Neuron (in vitro differentiated cells): ENCODE measurements at regions not wholly inside any gene's neighbourhood (a gene's known extent, or its start where the extent isn't known, plus 50 kb on each side); places are given as distances from the start of the nearest gene placed in this dataset.

Experiments used
- H2AFZ ChIP-seq: one replicate; pipeline ENCODE4 v1.6.1; 2013; ENCODE audit warnings: low read depth, mild to moderate bottlenecking, inconsistent platforms, low read length, moderate library complexity
- H3K27me3 ChIP-seq: one replicate; pipeline ENCODE4 v1.6.1; 2013; ENCODE audit warnings: low read length; ENCODE audit not compliant: insufficient read depth
- H3K36me3 ChIP-seq: one replicate; pipeline ENCODE4 v1.6.1; 2013; ENCODE audit warnings: low read length; ENCODE audit not compliant: insufficient read depth
- H3K4me1 ChIP-seq: one replicate; pipeline ENCODE4 v1.6.1; 2013; ENCODE audit warnings: low read length; ENCODE audit not compliant: insufficient read depth
- H3K4me3 ChIP-seq: 2 replicates; pipeline ENCODE4 v1.5.1; 2013; ENCODE audit warnings: mild to moderate bottlenecking, low read length, moderate library complexity
- H3K9me3 ChIP-seq: one replicate; pipeline ENCODE4 v1.6.1; 2013; ENCODE audit warnings: low read length

DNA sequence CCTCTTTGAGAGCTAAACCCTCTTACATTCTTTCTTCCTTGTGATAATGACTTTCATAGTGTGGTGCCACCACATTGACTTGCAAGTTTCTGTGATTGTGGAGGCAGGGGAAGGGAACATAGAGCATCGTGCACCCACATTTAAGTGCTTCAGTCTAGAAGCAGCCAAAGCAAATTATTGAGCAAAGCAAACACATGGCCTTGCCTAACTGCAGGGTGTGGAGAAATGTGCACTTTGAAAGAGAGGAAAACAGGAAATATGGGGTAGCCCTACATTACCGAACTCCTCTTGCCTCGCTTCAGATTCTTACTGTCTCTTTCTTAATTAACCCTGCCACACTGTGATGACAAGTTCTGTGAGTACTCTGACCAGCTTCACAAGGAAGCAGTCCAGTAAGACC lies 814.6 kb downstream of the SLC4A3 start:
- Histone ChIP-seq H2AFZ (no peak overlapping the region), H3K9me3 (no peaks in the 10 kb centered on the region), H3K4me1 (no peaks in the 10 kb centered on the region), H3K36me3 (no peaks in the 10 kb centered on the region), H3K4me3 (no peak overlapping the region), H3K27me3 (no peaks in the 10 kb centered on the region)

GRCh38 chr2:220445429-220446105 lies 818.1 kb downstream of the SLC4A3 start:
- H3K4me1 ChIP-seq, result no peaks in the 10 kb centered on the region
- H3K4me3 ChIP-seq, result no peak overlapping the region
- no peaks in the 10 kb centered on the region for H3K36me3 ChIP-seq
- no peaks in the 10 kb centered on the region for H3K27me3 ChIP-seq
- H2AFZ ChIP-seq, result no peak overlapping the region
- no peaks in the 10 kb centered on the region for H3K9me3 ChIP-seq

GRCh38 chr2:220446106-220446712 lies 818.8 kb downstream of the SLC4A3 start:
- no peak overlapping the region for H2AFZ ChIP-seq
- no peaks in the 10 kb centered on the region for H3K27me3 ChIP-seq
- H3K4me3 ChIP-seq, result no peak overlapping the region
- no peaks in the 10 kb centered on the region for H3K9me3 ChIP-seq
- H3K36me3 ChIP-seq, result no peaks in the 10 kb centered on the region
- H3K4me1 ChIP-seq, result no peaks in the 10 kb centered on the region

- no peaks in the 10 kb centered on the region for H3K4me1 ChIP-seq
- no peaks in the 10 kb centered on the region for H3K36me3 ChIP-seq
- H3K9me3 ChIP-seq, result no peaks in the 10 kb centered on the region
- no peak overlapping the region for H2AFZ ChIP-seq
- no peaks in the 10 kb centered on the region for H3K27me3 ChIP-seq
- no peak overlapping the region for H3K4me3 ChIP-seq
Observed at GRCh38 chr2:220450846-220451245, 823.4 kb downstream of the SLC4A3 start.

DNA sequence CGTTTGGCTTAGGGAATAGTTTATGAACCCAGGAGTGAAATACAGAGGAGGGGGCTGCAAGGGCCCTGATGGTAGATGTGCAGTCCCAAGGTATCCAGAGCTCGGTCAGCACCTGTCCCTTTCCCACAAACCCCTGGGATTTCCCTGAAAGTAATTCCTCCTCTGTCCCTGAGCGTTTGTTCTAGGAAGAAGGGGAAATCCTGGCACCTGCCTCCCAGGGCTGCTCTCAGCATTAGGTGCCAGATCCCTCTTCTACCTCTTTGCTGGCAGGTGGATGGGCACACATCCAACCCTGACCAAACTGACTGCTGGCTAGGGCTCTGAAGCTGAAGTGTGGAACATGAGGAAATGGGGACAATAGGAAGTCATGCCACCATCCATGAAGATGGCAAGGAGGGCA lies 824.0 kb downstream of the SLC4A3 start:
- no peaks in the 10 kb centered on the region for H3K36me3 ChIP-seq
- no peaks in the 10 kb centered on the region for H3K27me3 ChIP-seq
- H3K4me3 ChIP-seq, result no peak overlapping the region
- no peak overlapping the region for H2AFZ ChIP-seq
- H3K4me1 ChIP-seq, result no peaks in the 10 kb centered on the region
- no peaks in the 10 kb centered on the region for H3K9me3 ChIP-seq

DNA sequence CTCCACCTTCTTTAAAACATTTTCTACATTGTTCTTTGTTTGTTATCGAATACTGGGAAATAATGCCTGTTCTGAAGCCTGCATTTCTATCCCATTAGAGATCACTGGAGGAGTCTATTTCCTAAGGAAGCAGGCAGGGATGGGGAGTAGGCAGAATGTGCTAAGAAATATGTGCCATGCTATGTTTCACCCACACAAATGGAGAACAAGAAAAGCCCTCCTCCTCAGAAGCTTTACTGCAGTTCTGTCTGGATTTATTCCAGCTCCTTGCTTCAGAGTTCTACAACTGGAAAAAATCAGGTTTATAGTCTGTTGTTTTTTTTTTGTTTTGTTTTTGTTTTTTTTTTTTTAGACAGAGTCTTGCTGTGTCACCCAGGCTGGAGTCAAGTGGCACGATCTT lies 825.1 kb downstream of the SLC4A3 start:
- no peaks in the 10 kb centered on the region for H3K27me3 ChIP-seq
- H3K4me3 ChIP-seq, result no peak overlapping the region
- H3K9me3 ChIP-seq, result no peaks in the 10 kb centered on the region
- no peaks in the 10 kb centered on the region for H3K4me1 ChIP-seq
- no peak overlapping the region for H2AFZ ChIP-seq
- no peaks in the 10 kb centered on the region for H3K36me3 ChIP-seq

DNA sequence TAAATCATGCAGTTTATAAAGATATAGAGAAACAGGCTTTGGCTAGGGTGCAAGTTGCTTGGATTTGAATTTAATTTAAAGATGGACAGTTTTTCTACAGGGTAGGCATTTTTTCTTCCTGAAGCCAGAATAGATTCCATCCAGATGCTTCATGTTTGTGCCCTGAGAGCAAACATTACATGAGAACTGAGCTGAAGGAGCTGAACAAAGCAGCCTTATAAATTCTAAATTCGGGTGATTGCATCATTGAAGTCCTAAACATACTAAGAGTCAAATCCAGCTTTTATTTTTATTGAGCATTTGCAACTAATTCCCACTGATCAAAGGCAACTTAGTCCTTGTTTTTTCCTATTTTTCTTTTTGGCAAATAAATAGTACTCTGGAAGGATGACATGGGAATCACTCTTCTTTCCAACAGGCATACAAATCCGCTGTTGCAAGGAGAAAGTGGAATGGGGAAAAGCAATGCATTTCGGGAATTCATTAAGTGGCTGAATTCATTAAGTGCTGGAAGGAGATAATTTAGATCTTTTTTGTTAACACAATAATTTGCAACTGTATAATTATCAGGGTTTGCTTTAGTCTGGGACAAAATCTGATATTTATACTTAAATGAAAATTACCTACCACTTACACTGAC lies 828.0 kb downstream of the SLC4A3 start:
- Histone ChIP-seq H3K4me3 (no peak overlapping the region), H2AFZ (no peak overlapping the region), H3K27me3 (no peaks in the 10 kb centered on the region), H3K9me3 (no peaks in the 10 kb centered on the region), H3K36me3 (no peaks in the 10 kb centered on the region), H3K4me1 (no peaks in the 10 kb centered on the region)

GRCh38 chr2:220458051-220458450 lies 830.6 kb downstream of the SLC4A3 start:
- no peaks in the 10 kb centered on the region for H3K9me3 ChIP-seq
- H2AFZ ChIP-seq, result no peak overlapping the region
- H3K4me3 ChIP-seq, result no peak overlapping the region
- no peaks in the 10 kb centered on the region for H3K36me3 ChIP-seq
- H3K4me1 ChIP-seq, result no peaks in the 10 kb centered on the region
- no peaks in the 10 kb centered on the region for H3K27me3 ChIP-seq

- Histone ChIP-seq H3K4me1 (no peaks in the 10 kb centered on the region), H3K9me3 (no peaks in the 10 kb centered on the region), H3K4me3 (no peak overlapping the region), H2AFZ (no peak overlapping the region), H3K27me3 (no peaks in the 10 kb centered on the region), H3K36me3 (no peaks in the 10 kb centered on the region)
Observed at GRCh38 chr2:220460257-220460985, 833.0 kb downstream of the SLC4A3 start.

- Histone ChIP-seq H3K4me1 (peaks cover 1% of the 10 kb centered on the region), H3K9me3 (no peaks in the 10 kb centered on the region), H2AFZ (no peak overlapping the region), H3K4me3 (no peak overlapping the region), H3K27me3 (no peaks in the 10 kb centered on the region), H3K36me3 (no peaks in the 10 kb centered on the region)
Observed at GRCh38 chr2:220463876-220464275, 836.4 kb downstream of the SLC4A3 start.

DNA sequence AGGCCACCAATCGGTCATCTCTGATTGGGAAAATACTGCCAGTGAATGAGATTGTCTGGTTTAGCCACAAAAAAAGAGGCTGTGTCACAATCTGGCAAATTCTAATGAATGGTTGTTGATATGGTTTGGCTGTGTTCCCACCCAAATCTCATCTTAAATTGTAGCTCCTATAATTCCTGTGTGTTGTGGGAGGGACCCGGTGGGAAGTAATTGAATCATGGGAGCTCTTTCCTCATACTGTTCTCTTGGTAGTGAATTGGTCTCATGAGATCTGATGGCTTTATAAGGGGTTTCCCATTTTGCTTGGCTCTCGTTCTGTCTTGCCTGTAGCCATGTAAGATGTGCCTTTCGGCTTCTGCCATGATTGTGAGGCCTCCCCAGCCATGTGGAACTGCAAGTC lies 838.3 kb downstream of the SLC4A3 start:
- H3K4me1 ChIP-seq, result peaks cover 5% of the 10 kb centered on the region
- H3K4me3 ChIP-seq, result no peak overlapping the region
- H3K9me3 ChIP-seq, result no peaks in the 10 kb centered on the region
- no peaks in the 10 kb centered on the region for H3K36me3 ChIP-seq
- H3K27me3 ChIP-seq, result no peaks in the 10 kb centered on the region
- H2AFZ ChIP-seq, result no peak overlapping the region

DNA sequence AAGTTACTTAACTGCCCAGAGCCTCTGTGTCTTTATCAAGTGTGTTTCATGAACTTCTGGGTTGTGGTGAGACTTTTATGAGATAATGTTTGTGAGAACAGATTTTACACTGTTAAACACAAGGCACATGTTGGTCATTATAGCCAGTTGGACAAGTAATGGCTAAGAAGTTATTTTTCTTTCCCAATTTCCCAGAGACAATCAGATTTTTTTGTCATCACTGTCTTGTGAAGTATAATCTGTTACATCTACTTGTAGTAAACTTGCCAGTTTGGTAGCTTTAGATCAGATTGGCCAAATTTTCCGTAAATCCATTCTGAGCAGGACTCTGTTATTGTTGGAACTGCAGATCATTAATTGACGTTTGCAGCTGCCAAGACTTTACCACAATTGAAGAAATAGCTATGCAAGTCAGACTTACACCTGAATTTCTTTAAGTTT lies 838.8 kb downstream of the SLC4A3 start:
- Histone ChIP-seq H3K36me3 (no peaks in the 10 kb centered on the region), H3K4me3 (no peak overlapping the region), H3K9me3 (no peaks in the 10 kb centered on the region)

GRCh38 chr2:220469201-220469600 lies 841.8 kb downstream of the SLC4A3 start:
- Histone ChIP-seq H2AFZ (no peak overlapping the region), H3K4me3 (no peak overlapping the region), H3K4me1 (peaks cover 5% of the 10 kb centered on the region), H3K27me3 (no peaks in the 10 kb centered on the region), H3K9me3 (no peaks in the 10 kb centered on the region), H3K36me3 (no peaks in the 10 kb centered on the region)

More for the DNA sequence above, 838.8 kb downstream of the SLC4A3 start:
- H3K4me1 ChIP-seq, result peaks cover 5% of the 10 kb centered on the region
- H2AFZ ChIP-seq, result no peak overlapping the region
- no peaks in the 10 kb centered on the region for H3K27me3 ChIP-seq
